ENCODE measurements at regions not wholly inside any gene's neighbourhood (a gene's known extent, or its start where the extent isn't known, plus 50 kb on each side); places are given as distances from the start of the nearest gene placed in this dataset.

GRCh38 chr15:87578776-87579175 lies 677.8 kb downstream of the NTRK3 start:
- TF ChIP-seq POLR2AphosphoS5 (IDR thresholded peaks at IDR 0.05; ENCODE audit: borderline replicate concordance, low read depth, low read length) (no peak), FOXP2 (optimal IDR thresholded peaks at IDR 0.05; ENCODE audit: control extremely low read depth, extremely low read length, insufficient read depth) (no peak), EZH2 (IDR thresholded peaks at IDR 0.05) (no peak)
- no peak for DNase-seq (ENCODE audit: low read depth, low spot score)

GRCh38 chr15:87577336-87577735 lies 679.2 kb downstream of the NTRK3 start:
- Histone ChIP-seq H3K9me3 (ENCODE audit: low read depth, low read length) (no peaks in the 10 kb centered on the region), H3K27ac (no peak overlapping the region), H3K9ac (ENCODE audit: insufficient read length) (no peak overlapping the region), H3K36me3 (ENCODE audit: insufficient read depth, low read length) (no peaks in the 10 kb centered on the region), H3K4me3 (no peak overlapping the region)
- TF ChIP-seq FOXP2 (optimal IDR thresholded peaks at IDR 0.05; ENCODE audit: control extremely low read depth, extremely low read length, insufficient read depth): no peak
- no peak for TF ChIP-seq POLR2AphosphoS5 (IDR thresholded peaks at IDR 0.05; ENCODE audit: borderline replicate concordance, low read depth, low read length)
- TF ChIP-seq EZH2 (IDR thresholded peaks at IDR 0.05): no peak
- DNase-seq (ENCODE audit: low read depth, low spot score): no peak

More at GRCh38 chr15:87578776-87579175, 677.8 kb downstream of the NTRK3 start:
- Histone ChIP-seq H3K9me3 (ENCODE audit: low read depth, low read length) (no peaks in the 10 kb centered on the region), H3K4me3 (no peak overlapping the region), H3K9ac (ENCODE audit: insufficient read length) (no peak overlapping the region), H3K36me3 (ENCODE audit: insufficient read depth, low read length) (no peaks in the 10 kb centered on the region), H3K27ac (no peak overlapping the region)

GRCh38 chr15:87576486-87577176 lies 679.9 kb downstream of the NTRK3 start:
- Histone ChIP-seq H3K9me3 (ENCODE audit: low read depth, low read length) (no peaks in the 10 kb centered on the region), H3K4me3 (no peak overlapping the region), H3K27ac (no peak overlapping the region), H3K36me3 (ENCODE audit: insufficient read depth, low read length) (no peaks in the 10 kb centered on the region), H3K9ac (ENCODE audit: insufficient read length) (no peak overlapping the region)
- no peak for TF ChIP-seq POLR2AphosphoS5 (IDR thresholded peaks at IDR 0.05; ENCODE audit: borderline replicate concordance, low read depth, low read length)
- TF ChIP-seq FOXP2 (optimal IDR thresholded peaks at IDR 0.05; ENCODE audit: control extremely low read depth, extremely low read length, insufficient read depth): no peak
- no peak for TF ChIP-seq EZH2 (IDR thresholded peaks at IDR 0.05)
- DNase-seq (ENCODE audit: low read depth, low spot score): no peak

- no peak overlapping the region for H3K27ac ChIP-seq
- no peaks in the 10 kb centered on the region for H3K36me3 ChIP-seq (ENCODE audit: insufficient read depth, low read length)
- no peak overlapping the region for H3K9ac ChIP-seq (ENCODE audit: insufficient read length)
- no peaks in the 10 kb centered on the region for H3K9me3 ChIP-seq (ENCODE audit: low read depth, low read length)
- no peak for DNase-seq (ENCODE audit: low read depth, low spot score)
- no peak overlapping the region for H3K4me3 ChIP-seq
- TF ChIP-seq EZH2 (IDR thresholded peaks at IDR 0.05): no peak
- no peak for TF ChIP-seq POLR2AphosphoS5 (IDR thresholded peaks at IDR 0.05; ENCODE audit: borderline replicate concordance, low read depth, low read length)
- no peak for TF ChIP-seq FOXP2 (optimal IDR thresholded peaks at IDR 0.05; ENCODE audit: control extremely low read depth, extremely low read length, insufficient read depth)
Measured at GRCh38 chr15:87575896-87576473, 680.6 kb downstream of the NTRK3 start.

GRCh38 chr15:87573534-87573933 lies 683.0 kb downstream of the NTRK3 start:
- TF ChIP-seq EZH2 (IDR thresholded peaks at IDR 0.05) (no peak), FOXP2 (optimal IDR thresholded peaks at IDR 0.05; ENCODE audit: control extremely low read depth, extremely low read length, insufficient read depth) (no peak), POLR2AphosphoS5 (IDR thresholded peaks at IDR 0.05; ENCODE audit: borderline replicate concordance, low read depth, low read length) (no peak)
- H3K9ac ChIP-seq (ENCODE audit: insufficient read length): no peak overlapping the region
- no peak overlapping the region for H3K27ac ChIP-seq
- DNase-seq (ENCODE audit: low read depth, low spot score): no peak
- no peaks in the 10 kb centered on the region for H3K36me3 ChIP-seq (ENCODE audit: insufficient read depth, low read length)
- H3K9me3 ChIP-seq (ENCODE audit: low read depth, low read length): no peaks in the 10 kb centered on the region
- no peak overlapping the region for H3K4me3 ChIP-seq

GRCh38 chr15:87573039-87573438 lies 683.5 kb downstream of the NTRK3 start:
- Histone ChIP-seq H3K9me3 (ENCODE audit: low read depth, low read length) (no peaks in the 10 kb centered on the region), H3K36me3 (ENCODE audit: insufficient read depth, low read length) (no peaks in the 10 kb centered on the region), H3K9ac (ENCODE audit: insufficient read length) (no peak overlapping the region), H3K4me3 (no peak overlapping the region), H3K27ac (no peak overlapping the region)
- no peak for TF ChIP-seq EZH2 (IDR thresholded peaks at IDR 0.05)
- TF ChIP-seq POLR2AphosphoS5 (IDR thresholded peaks at IDR 0.05; ENCODE audit: borderline replicate concordance, low read depth, low read length): no peak
- no peak for TF ChIP-seq FOXP2 (optimal IDR thresholded peaks at IDR 0.05; ENCODE audit: control extremely low read depth, extremely low read length, insufficient read depth)
- no peak for DNase-seq (ENCODE audit: low read depth, low spot score)

GRCh38 chr15:87572381-87572910 lies 684.1 kb downstream of the NTRK3 start:
- Histone ChIP-seq H3K36me3 (ENCODE audit: insufficient read depth, low read length) (no peaks in the 10 kb centered on the region), H3K9me3 (ENCODE audit: low read depth, low read length) (no peaks in the 10 kb centered on the region), H3K4me3 (no peak overlapping the region), H3K9ac (ENCODE audit: insufficient read length) (no peak overlapping the region), H3K27ac (no peak overlapping the region)
- TF ChIP-seq FOXP2 (optimal IDR thresholded peaks at IDR 0.05; ENCODE audit: control extremely low read depth, extremely low read length, insufficient read depth) (no peak), POLR2AphosphoS5 (IDR thresholded peaks at IDR 0.05; ENCODE audit: borderline replicate concordance, low read depth, low read length) (no peak), EZH2 (IDR thresholded peaks at IDR 0.05) (no peak)
- DNase-seq (ENCODE audit: low read depth, low spot score): no peak

GRCh38 chr15:87570206-87570605 lies 686.3 kb downstream of the NTRK3 start:
- no peak for DNase-seq (ENCODE audit: low read depth, low spot score)
- Histone ChIP-seq H3K9me3 (ENCODE audit: low read depth, low read length) (no peaks in the 10 kb centered on the region), H3K27ac (no peak overlapping the region), H3K9ac (ENCODE audit: insufficient read length) (no peak overlapping the region), H3K4me3 (no peak overlapping the region), H3K36me3 (ENCODE audit: insufficient read depth, low read length) (no peaks in the 10 kb centered on the region)
- no peak for TF ChIP-seq POLR2AphosphoS5 (IDR thresholded peaks at IDR 0.05; ENCODE audit: borderline replicate concordance, low read depth, low read length)
- no peak for TF ChIP-seq FOXP2 (optimal IDR thresholded peaks at IDR 0.05; ENCODE audit: control extremely low read depth, extremely low read length, insufficient read depth)
- TF ChIP-seq EZH2 (IDR thresholded peaks at IDR 0.05): no peak
